ENCODE measurements at regions not wholly inside any gene's neighbourhood (a gene's known extent, or its start where the extent isn't known, plus 50 kb on each side); places are given as distances from the start of the nearest gene placed in this dataset.

GRCh38 chr20:62570403-62570802, 71.9 kb upstream of the SLCO4A1 start:
- ATAC-seq (no peak), DNase-seq (no peak)
- H3K4me3 ChIP-seq = no peak overlapping the region
- no peaks in the 10 kb centered on the region for H3K4me1 ChIP-seq
- intact Hi-C loops (cut with DNase I) = no loop called here
- H3K27me3 ChIP-seq = peaks cover 0 to 80% of the 10 kb centered on the region in 2 donors
- no peak for TF ChIP-seq CTCF (IDR thresholded peaks at IDR 0.05)
- H3K9me3 ChIP-seq = no peaks in the 10 kb centered on the region
- H3K36me3 ChIP-seq = no peaks in the 10 kb centered on the region
- H3K27ac ChIP-seq = no peak overlapping the region

GRCh38 chr20:62570897-62571668, 71.2 kb upstream of the SLCO4A1 start:
- Histone ChIP-seq H3K9me3 (no peaks in the 10 kb centered on the region), H3K36me3 (no peaks in the 10 kb centered on the region), H3K4me3 (no peak overlapping the region), H3K4me1 (no peaks in the 10 kb centered on the region), H3K27ac (no peak overlapping the region), H3K27me3 (peaks cover 0 to 80% of the 10 kb centered on the region in 2 donors)
- DNase-seq = no peak
- no peak for TF ChIP-seq CTCF (IDR thresholded peaks at IDR 0.05)
- ATAC-seq = no peak
- intact Hi-C loops (cut with DNase I) = no loop called here

- no peaks in the 10 kb centered on the region for H3K9me3 ChIP-seq
- DNase-seq (no peak), ATAC-seq (no peak)
- intact Hi-C loops (cut with DNase I) = no loop called here
- no peaks in the 10 kb centered on the region for H3K36me3 ChIP-seq
- no peak overlapping the region for H3K4me3 ChIP-seq
- peaks cover 2 to 81% of the 10 kb centered on the region in 2 donors for H3K27me3 ChIP-seq
- no peak overlapping the region for H3K27ac ChIP-seq
- no peaks in the 10 kb centered on the region for H3K4me1 ChIP-seq
- TF ChIP-seq CTCF (IDR thresholded peaks at IDR 0.05) = no peak
Observed at GRCh38 chr20:62571669-62572344, 70.5 kb upstream of the SLCO4A1 start.

GRCh38 chr20:62572980-62573379, 69.3 kb upstream of the SLCO4A1 start:
- ATAC-seq = no peak
- H3K4me1 ChIP-seq = no peaks in the 10 kb centered on the region
- no peak for DNase-seq
- H3K27ac ChIP-seq = no peak overlapping the region
- no peaks in the 10 kb centered on the region for H3K36me3 ChIP-seq
- peaks cover 11 to 82% of the 10 kb centered on the region in 2 donors for H3K27me3 ChIP-seq
- H3K9me3 ChIP-seq = no peaks in the 10 kb centered on the region
- TF ChIP-seq CTCF (IDR thresholded peaks at IDR 0.05) = no peak
- intact Hi-C loops (cut with DNase I) = no loop called here
- H3K4me3 ChIP-seq = no peak overlapping the region

- no peaks in the 10 kb centered on the region for H3K9me3 ChIP-seq
- ATAC-seq = no peak
- intact Hi-C loops (cut with DNase I) = no loop called here
- H3K27me3 ChIP-seq = peaks cover 14 to 82% of the 10 kb centered on the region in 2 donors
- H3K4me3 ChIP-seq = no peak overlapping the region
- no peaks in the 10 kb centered on the region for H3K4me1 ChIP-seq
- no peaks in the 10 kb centered on the region for H3K36me3 ChIP-seq
- DNase-seq = no peak
- H3K27ac ChIP-seq = no peak overlapping the region
- TF ChIP-seq CTCF (IDR thresholded peaks at IDR 0.05) = no peak
Observed at GRCh38 chr20:62573817-62574216, 68.5 kb upstream of the SLCO4A1 start.

Measured in left lung (tissue), 4 donors.